GM23338 (cell line): ENCODE measurements at regions not wholly inside any gene's neighbourhood (a gene's known extent, or its start where the extent isn't known, plus 50 kb on each side); places are given as distances from the start of the nearest gene placed in this dataset.

Source experiments
- ATAC-seq: fragments of 200-7000 bp; cut with Tn5 transposase; 3 replicates; pipeline ENCODE4 v1.9.1; 2020
- DNase-seq: peaks from one replicate; pipeline ENCODE4 v3.0.0-alpha.2; 2015; ENCODE audit warnings: low spot score
- H2AFZ ChIP-seq: fragments of 200-600 bp; sonication (generic); 2 replicates; pipeline ENCODE4 v1.8.0; 2016; ENCODE audit warnings: antibody characterized with exemption, mild to moderate bottlenecking, moderate library complexity
- H3F3A ChIP-seq: fragments of 200-600 bp; sonication (generic); replicated peaks from 2 replicates; pipeline ENCODE4 v1.8.0; 2017; ENCODE audit warnings: antibody characterized with exemption, mixed run types, low read depth
- H3K27ac ChIP-seq: fragments of 200-600 bp; sonication (generic); 2 replicates; pipeline ENCODE4 v1.6.1; 2016; ENCODE audit warnings: low read depth
- H3K27me3 ChIP-seq: fragments of 200-600 bp; sonication (generic); 2 replicates; pipeline ENCODE4 v1.8.0; 2016; ENCODE audit warnings: mild to moderate bottlenecking, mixed run types, moderate library complexity; ENCODE audit not compliant: insufficient read depth
- H3K36me3 ChIP-seq: fragments of 200-600 bp; sonication (generic); 2 replicates; pipeline ENCODE4 v1.8.0; 2016; ENCODE audit warnings: mild to moderate bottlenecking; ENCODE audit not compliant: insufficient read depth
- H3K4me1 ChIP-seq: fragments of 200-600 bp; sonication (generic); 2 replicates; pipeline ENCODE4 v1.8.0; 2016; ENCODE audit warnings: mild to moderate bottlenecking, moderate library complexity; ENCODE audit not compliant: insufficient read depth
- H3K4me2 ChIP-seq: fragments of 200-600 bp; sonication (generic); 2 replicates; pipeline ENCODE4 v1.7.1; 2017; ENCODE audit warnings: mixed run types
- H3K4me3 ChIP-seq: fragments of 200-600 bp; sonication (generic); 2 replicates; pipeline ENCODE4 v1.6.1; 2016; ENCODE audit warnings: mixed run types
- H3K79me2 ChIP-seq: fragments of 200-600 bp; sonication (generic); replicated peaks from 2 replicates; pipeline ENCODE4 v1.8.0; 2017; ENCODE audit warnings: mild to moderate bottlenecking; ENCODE audit not compliant: insufficient read depth
- H3K9me2 ChIP-seq: fragments of 200-600 bp; sonication (generic); 2 replicates; pipeline ENCODE4 v1.8.0; 2017; ENCODE audit not compliant: insufficient read depth
- H4K20me1 ChIP-seq: fragments of 200-600 bp; sonication (generic); replicated peaks from 2 replicates; pipeline ENCODE4 v1.8.0; 2017; ENCODE audit warnings: mild to moderate bottlenecking; ENCODE audit not compliant: insufficient read depth
- H3K27ac Mint-ChIP-seq: 2 replicates; pipeline ENCODE4 v1.8.0; 2020; ENCODE audit warnings: inconsistent platforms, mild to moderate bottlenecking, moderate library complexity, mixed read lengths
- H3K27me3 Mint-ChIP-seq: 3 replicates; pipeline ENCODE4 v1.8.0; 2022; ENCODE audit warnings: low read depth, mild to moderate bottlenecking, moderate library complexity, mixed read lengths, inconsistent platforms; ENCODE audit not compliant: insufficient read depth, poor library complexity
- H3K36me3 Mint-ChIP-seq: 3 replicates; pipeline ENCODE4 v1.8.0; 2021; ENCODE audit warnings: low read depth, mild to moderate bottlenecking, inconsistent platforms, moderate library complexity, mixed read lengths
- H3K4me1 Mint-ChIP-seq: 3 replicates; pipeline ENCODE4 v1.8.0; 2020; ENCODE audit warnings: mild to moderate bottlenecking, inconsistent platforms, mixed read lengths
- H3K4me3 Mint-ChIP-seq: 3 replicates; pipeline ENCODE4 v1.8.0; 2021; ENCODE audit warnings: moderate library complexity, mild to moderate bottlenecking, inconsistent platforms, mixed read lengths
- H3K9me3 Mint-ChIP-seq: 3 replicates; pipeline ENCODE4 v1.8.0; 2020; ENCODE audit warnings: moderate library complexity, mild to moderate bottlenecking, inconsistent platforms, mixed read lengths
- CREB1 ChIP-seq: fragments of 250-450 bp; sonication (Bioruptor Pico); IDR thresholded peaks from 2 replicates; pipeline ENCODE4 v1.5.0; 2020; ENCODE audit warnings: low read depth, mild to moderate bottlenecking, moderate library complexity
- CTCF ChIP-seq, 2 experiments: fragments of 200-600 bp in 1 of 2; sonication (generic) in 1 of 2; conservative IDR thresholded peaks; 2 replicates each; pipeline versions ENCODE4 v1.5.1 to v1.6.1; 2016 to 2017; ENCODE audit warnings: antibody characterized with exemption in 2 of 2, low read depth in 2 of 2, mild to moderate bottlenecking in 2 of 2, moderate library complexity in 1 of 2
- ETS1 ChIP-seq: IDR thresholded peaks from 2 replicates; pipeline ENCODE4 v1.6.1; 2016; ENCODE audit warnings: antibody characterized with exemption
- JUNB ChIP-seq: IDR thresholded peaks from one replicate; pipeline ENCODE4 v1.6.1; 2016; ENCODE audit warnings: antibody characterized with exemption; ENCODE audit not compliant: unreplicated experiment
- ZNF114 ChIP-seq: fragments of 250-450 bp; sonication (Bioruptor Pico); IDR thresholded peaks from 2 replicates; pipeline ENCODE4 v1.5.0; 2020; ENCODE audit warnings: mild to moderate bottlenecking, moderate library complexity
- ZNF462 ChIP-seq: fragments of 250-450 bp; sonication (Bioruptor Pico); IDR thresholded peaks from 2 replicates; pipeline ENCODE4 v1.5.0; 2020; ENCODE audit warnings: mild to moderate bottlenecking, moderate library complexity

GRCh38 chr1:94332952-94333351 is 85.2 kb upstream of the ABCD3 start (continued):
- TF ChIP-seq ZNF462 (CRISPR knock-in tag) = no peak

GRCh38 chr1:94332516-94332915 is 85.7 kb upstream of the ABCD3 start:
- TF ChIP-seq JUNB (no peak), ZNF462 (CRISPR knock-in tag) (no peak), ZNF114 (CRISPR knock-in tag) (no peak), ETS1 (no peak), CTCF (conservative IDR thresholded peaks at IDR 0.05; ENCODE audit: low read depth in 2 of 2) (no peak), CREB1 (no peak)

More at GRCh38 chr1:94332516-94332915, 85.7 kb upstream of the ABCD3 start:
- Histone ChIP-seq H3K27ac (no peak overlapping the region), H3K4me3 (no peak overlapping the region), H3K4me2 (no peak overlapping the region), H2AFZ (no peak overlapping the region), H3K4me1 (peaks cover 23% of the 10 kb centered on the region), H3K27me3 (no peaks in the 10 kb centered on the region), H3F3A (no peaks in the 10 kb centered on the region), H3K9me2 (no peaks in the 10 kb centered on the region), H3K36me3 (no peaks in the 10 kb centered on the region), H4K20me1 (no peaks in the 10 kb centered on the region), H3K79me2 (no peaks in the 10 kb centered on the region)
- peaks cover 30% of the 10 kb centered on the region for H3K4me1 Mint-ChIP-seq
- peaks cover 8% of the 10 kb centered on the region for H3K27me3 Mint-ChIP-seq
- H3K27ac Mint-ChIP-seq = no peak overlapping the region
- DNase-seq (no peak), ATAC-seq (no peak)
- H3K9me3 Mint-ChIP-seq = no peaks in the 10 kb centered on the region
- no peak overlapping the region for H3K4me3 Mint-ChIP-seq
- H3K36me3 Mint-ChIP-seq = no peaks in the 10 kb centered on the region
